C4-2B (cell line): ENCODE measurements at regions not wholly inside any gene's neighbourhood (a gene's known extent, or its start where the extent isn't known, plus 50 kb on each side); places are given as distances from the start of the nearest gene placed in this dataset.

Experiments
- ZFX ChIP-seq: fragments of 450-650 bp; IDR thresholded peaks from 2 replicates; pipeline ENCODE4 v1.6.1; 2017
- TF ChIP-seq, protein P1 (sequence below): fragments of 450-650 bp; conservative IDR thresholded peaks from 2 replicates; pipeline ENCODE4 v1.5.1; 2017; ENCODE audit warnings: mild to moderate bottlenecking

DNA sequence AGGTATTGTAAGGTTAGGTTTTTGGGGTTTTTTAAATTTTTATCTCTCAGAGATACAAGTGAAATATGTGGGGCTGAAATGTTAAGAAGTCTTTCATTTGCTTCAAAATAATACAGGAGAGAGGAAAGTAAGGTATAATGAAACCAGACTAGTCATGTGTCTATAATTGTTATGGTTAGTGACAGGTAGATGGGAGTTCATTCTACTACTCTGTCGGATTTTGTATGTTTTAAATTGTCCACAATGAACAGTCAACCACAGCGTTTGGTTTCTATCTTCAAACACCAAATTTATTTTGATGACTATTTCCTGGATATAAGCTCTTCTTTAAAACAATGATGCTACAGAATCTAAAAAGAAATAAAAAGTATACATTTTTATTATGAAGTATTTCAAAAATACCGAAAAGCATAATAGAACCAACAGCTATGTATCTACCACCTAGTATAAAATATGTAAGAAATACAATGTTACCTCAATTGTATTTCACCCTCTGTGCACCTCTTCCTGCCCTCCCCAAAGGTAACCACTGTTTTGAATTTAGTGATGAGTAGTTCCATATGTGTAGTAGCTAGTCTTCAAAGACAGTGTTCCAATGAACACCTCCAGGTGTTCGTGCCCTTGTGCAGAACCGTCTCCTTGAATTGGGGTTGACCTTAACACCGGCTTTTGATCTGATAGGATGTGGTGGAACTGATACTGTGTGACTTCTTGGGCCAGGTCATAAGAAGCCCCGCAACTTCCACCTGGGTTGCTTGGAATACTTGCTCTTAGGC lies 74.8 kb upstream of the CDK1 start:
- TF ChIP-seq, protein P1, sequence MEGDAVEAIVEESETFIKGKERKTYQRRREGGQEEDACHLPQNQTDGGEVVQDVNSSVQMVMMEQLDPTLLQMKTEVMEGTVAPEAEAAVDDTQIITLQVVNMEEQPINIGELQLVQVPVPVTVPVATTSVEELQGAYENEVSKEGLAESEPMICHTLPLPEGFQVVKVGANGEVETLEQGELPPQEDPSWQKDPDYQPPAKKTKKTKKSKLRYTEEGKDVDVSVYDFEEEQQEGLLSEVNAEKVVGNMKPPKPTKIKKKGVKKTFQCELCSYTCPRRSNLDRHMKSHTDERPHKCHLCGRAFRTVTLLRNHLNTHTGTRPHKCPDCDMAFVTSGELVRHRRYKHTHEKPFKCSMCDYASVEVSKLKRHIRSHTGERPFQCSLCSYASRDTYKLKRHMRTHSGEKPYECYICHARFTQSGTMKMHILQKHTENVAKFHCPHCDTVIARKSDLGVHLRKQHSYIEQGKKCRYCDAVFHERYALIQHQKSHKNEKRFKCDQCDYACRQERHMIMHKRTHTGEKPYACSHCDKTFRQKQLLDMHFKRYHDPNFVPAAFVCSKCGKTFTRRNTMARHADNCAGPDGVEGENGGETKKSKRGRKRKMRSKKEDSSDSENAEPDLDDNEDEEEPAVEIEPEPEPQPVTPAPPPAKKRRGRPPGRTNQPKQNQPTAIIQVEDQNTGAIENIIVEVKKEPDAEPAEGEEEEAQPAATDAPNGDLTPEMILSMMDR = no peak
- TF ChIP-seq ZFX = no peak
